GM10266 (cell line): ENCODE measurements at regions not wholly inside any gene's neighbourhood (a gene's known extent, or its start where the extent isn't known, plus 50 kb on each side); places are given as distances from the start of the nearest gene placed in this dataset.

ENCODE experiments used
- DNase-seq: peaks from one replicate; pipeline ENCODE4 v3.0.0; 2012; ENCODE audit errors: extremely low spot score
- TF ChIP-seq, protein P1 (sequence below): IDR thresholded peaks from 2 replicates; pipeline ENCODE4 v1.5.1; 2012; ENCODE audit warnings: mild to moderate bottlenecking, low read depth; ENCODE audit not compliant: control insufficient read depth, insufficient read depth; ENCODE audit errors: missing control alignments

GRCh38 chr4:116530048-116530447 is 555.3 kb downstream of the TRAM1L1 start:
- TF ChIP-seq, protein P1, sequence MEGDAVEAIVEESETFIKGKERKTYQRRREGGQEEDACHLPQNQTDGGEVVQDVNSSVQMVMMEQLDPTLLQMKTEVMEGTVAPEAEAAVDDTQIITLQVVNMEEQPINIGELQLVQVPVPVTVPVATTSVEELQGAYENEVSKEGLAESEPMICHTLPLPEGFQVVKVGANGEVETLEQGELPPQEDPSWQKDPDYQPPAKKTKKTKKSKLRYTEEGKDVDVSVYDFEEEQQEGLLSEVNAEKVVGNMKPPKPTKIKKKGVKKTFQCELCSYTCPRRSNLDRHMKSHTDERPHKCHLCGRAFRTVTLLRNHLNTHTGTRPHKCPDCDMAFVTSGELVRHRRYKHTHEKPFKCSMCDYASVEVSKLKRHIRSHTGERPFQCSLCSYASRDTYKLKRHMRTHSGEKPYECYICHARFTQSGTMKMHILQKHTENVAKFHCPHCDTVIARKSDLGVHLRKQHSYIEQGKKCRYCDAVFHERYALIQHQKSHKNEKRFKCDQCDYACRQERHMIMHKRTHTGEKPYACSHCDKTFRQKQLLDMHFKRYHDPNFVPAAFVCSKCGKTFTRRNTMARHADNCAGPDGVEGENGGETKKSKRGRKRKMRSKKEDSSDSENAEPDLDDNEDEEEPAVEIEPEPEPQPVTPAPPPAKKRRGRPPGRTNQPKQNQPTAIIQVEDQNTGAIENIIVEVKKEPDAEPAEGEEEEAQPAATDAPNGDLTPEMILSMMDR = no peak
- no peak for DNase-seq

- TF ChIP-seq, protein P1 = no peak
Measured at GRCh38 chr4:116529129-116529528, 556.2 kb downstream of the TRAM1L1 start.

GRCh38 chr4:116522922-116523321 is 562.5 kb downstream of the TRAM1L1 start:
- no peak for DNase-seq
- TF ChIP-seq, protein P1 = no peak

More at GRCh38 chr4:116529129-116529528, 556.2 kb downstream of the TRAM1L1 start:
- DNase-seq = no peak

DNA sequence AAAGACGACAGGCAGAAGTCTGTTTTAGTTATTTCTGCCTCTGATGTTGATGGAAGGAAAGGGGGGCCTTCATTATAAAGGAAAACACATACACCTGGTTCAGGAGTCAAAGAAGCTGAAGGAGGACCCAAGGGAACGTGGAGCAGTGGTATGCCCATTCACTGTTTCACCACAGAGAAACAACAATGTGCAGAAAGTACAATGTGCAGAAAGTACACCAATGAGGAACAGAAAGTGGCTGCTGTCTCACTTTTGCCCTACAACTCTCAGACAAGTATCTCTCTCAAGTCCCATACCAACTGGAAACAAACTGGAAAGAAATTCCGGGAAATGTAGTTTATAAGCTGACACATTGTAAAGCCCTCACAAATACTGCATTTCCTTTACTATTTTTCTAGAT is 564.5 kb downstream of the TRAM1L1 start:
- TF ChIP-seq, protein P1 = no peak
- no peak for DNase-seq

DNA sequence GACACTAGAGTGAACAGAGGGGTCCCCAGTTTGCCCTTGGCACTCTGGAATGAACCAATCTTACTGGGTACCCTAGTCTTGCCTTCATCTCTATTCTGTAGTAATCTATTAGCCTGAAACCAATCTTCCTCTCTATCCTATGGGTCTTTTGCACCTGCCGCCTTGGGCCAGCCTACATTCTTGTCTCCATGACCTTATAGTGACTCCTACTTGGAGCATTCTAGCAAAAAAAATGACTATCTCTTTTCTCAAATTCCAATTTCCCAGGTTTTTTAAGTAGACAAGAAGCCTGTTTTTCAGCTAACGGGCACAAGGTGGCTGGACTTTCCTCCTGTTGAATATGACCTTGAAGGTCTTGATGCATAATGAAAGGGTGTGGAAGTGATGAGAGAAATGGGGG is 568.7 kb downstream of the TRAM1L1 start:
- TF ChIP-seq, protein P1 = no peak
- DNase-seq = no peak

DNA sequence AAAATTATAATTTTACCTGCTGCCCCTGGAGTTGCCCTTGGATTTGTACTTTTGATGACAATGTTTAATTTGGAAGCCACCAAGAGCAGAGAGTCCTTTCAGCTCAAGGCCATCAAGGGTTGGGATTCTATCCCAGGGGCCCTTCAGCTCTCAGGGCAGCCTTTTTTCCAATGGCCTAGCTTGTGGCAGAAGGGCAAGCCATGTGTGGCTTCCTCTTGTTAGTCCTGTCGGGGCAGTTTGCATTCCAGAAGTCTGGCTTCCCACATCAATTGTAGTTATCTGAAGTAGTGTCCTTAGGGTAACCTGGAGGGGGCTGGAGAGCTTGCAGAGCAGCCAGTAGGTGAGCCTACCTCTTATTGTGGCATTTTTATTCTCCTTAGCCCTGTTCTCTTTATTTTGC is 569.4 kb downstream of the TRAM1L1 start:
- TF ChIP-seq, protein P1 = no peak
- DNase-seq = no peak

GRCh38 chr4:116512552-116512951 is 572.8 kb downstream of the TRAM1L1 start:
- no peak for DNase-seq
- TF ChIP-seq, protein P1 = no peak
